GM23248 (cell line): ENCODE measurements at regions not wholly inside any gene's neighbourhood (a gene's known extent, or its start where the extent isn't known, plus 50 kb on each side); places are given as distances from the start of the nearest gene placed in this dataset.

Experiments
- EZH2 ChIP-seq: fragments of 200-600 bp; sonication (generic); IDR thresholded peaks from 2 replicates; pipeline ENCODE4 v1.6.1; 2018; ENCODE audit warnings: antibody characterized with exemption, mild to moderate bottlenecking; ENCODE audit not compliant: insufficient read depth, poor library complexity, severe bottlenecking
- EZH2phosphoT487 ChIP-seq: fragments of 200-600 bp; sonication (generic); IDR thresholded peaks from 2 replicates; pipeline ENCODE4 v1.6.1; 2018; ENCODE audit warnings: antibody characterized with exemption, moderate library complexity, mild to moderate bottlenecking, low read depth; ENCODE audit not compliant: insufficient read depth

GRCh38 chr5:118279540-118280294 lies 708.6 kb downstream of the DTWD2 start:
- TF ChIP-seq EZH2 (no peak), EZH2phosphoT487 (no peak)
